ENCODE measurements at regions not wholly inside any gene's neighbourhood (a gene's known extent, or its start where the extent isn't known, plus 50 kb on each side); places are given as distances from the start of the nearest gene placed in this dataset.

DNA sequence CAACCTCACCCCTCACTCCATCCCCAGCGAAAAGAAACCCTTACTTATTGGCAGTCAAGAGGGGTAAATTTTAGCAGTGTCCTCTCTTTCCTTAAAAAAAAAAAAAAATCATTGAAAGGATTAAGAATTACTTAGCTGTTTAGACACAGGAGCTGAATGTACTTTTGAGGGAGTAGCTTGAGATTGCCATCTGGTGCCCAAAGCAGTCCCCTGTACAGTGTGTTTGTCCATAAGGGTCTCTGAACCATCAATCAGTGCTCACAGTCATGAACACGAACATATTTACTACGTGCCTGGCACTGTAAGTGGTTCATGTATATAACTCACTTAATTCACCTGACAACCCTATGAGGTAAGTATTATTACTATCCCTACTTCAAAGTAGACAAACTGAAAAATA lies 463.5 kb downstream of the RAP2B start:
- no peaks in the 10 kb centered on the region for H3K36me3 ChIP-seq (ENCODE audit: insufficient read depth)
- no peaks in the 10 kb centered on the region for H3K27me3 ChIP-seq (ENCODE audit: insufficient read depth, low read depth)
- no peak overlapping the region for H2AFZ ChIP-seq (ENCODE audit: low read depth)
- H3K4me3 ChIP-seq (IDR thresholded peaks at IDR 0.05; ENCODE audit: insufficient read depth, low read depth, low read length) = no peak overlapping the region
- no peaks in the 10 kb centered on the region for H4K20me1 ChIP-seq (ENCODE audit: insufficient read depth)
- H3K27ac ChIP-seq = no peak overlapping the region
- H3K4me1 ChIP-seq (ENCODE audit: low read depth, poor library complexity, severe bottlenecking) = peaks cover 15% of the 10 kb centered on the region
- H3K4me2 ChIP-seq = no peak overlapping the region
- no peak overlapping the region for H3K9ac ChIP-seq
- TF ChIP-seq, protein P1, sequence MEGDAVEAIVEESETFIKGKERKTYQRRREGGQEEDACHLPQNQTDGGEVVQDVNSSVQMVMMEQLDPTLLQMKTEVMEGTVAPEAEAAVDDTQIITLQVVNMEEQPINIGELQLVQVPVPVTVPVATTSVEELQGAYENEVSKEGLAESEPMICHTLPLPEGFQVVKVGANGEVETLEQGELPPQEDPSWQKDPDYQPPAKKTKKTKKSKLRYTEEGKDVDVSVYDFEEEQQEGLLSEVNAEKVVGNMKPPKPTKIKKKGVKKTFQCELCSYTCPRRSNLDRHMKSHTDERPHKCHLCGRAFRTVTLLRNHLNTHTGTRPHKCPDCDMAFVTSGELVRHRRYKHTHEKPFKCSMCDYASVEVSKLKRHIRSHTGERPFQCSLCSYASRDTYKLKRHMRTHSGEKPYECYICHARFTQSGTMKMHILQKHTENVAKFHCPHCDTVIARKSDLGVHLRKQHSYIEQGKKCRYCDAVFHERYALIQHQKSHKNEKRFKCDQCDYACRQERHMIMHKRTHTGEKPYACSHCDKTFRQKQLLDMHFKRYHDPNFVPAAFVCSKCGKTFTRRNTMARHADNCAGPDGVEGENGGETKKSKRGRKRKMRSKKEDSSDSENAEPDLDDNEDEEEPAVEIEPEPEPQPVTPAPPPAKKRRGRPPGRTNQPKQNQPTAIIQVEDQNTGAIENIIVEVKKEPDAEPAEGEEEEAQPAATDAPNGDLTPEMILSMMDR (conservative IDR thresholded peaks at IDR 0.05; ENCODE audit: low read depth, low read length) = no peak
- no peaks in the 10 kb centered on the region for H3K79me2 ChIP-seq (ENCODE audit: insufficient read depth, low read depth)

- Histone ChIP-seq H3K9ac (no peak overlapping the region), H3K4me2 (no peak overlapping the region), H3K4me3 (IDR thresholded peaks at IDR 0.05; ENCODE audit: insufficient read depth, low read depth, low read length) (no peak overlapping the region), H2AFZ (ENCODE audit: low read depth) (no peak overlapping the region), H3K79me2 (ENCODE audit: insufficient read depth, low read depth) (no peaks in the 10 kb centered on the region), H3K27ac (no peak overlapping the region), H3K27me3 (ENCODE audit: insufficient read depth, low read depth) (no peaks in the 10 kb centered on the region), H4K20me1 (ENCODE audit: insufficient read depth) (no peaks in the 10 kb centered on the region), H3K4me1 (ENCODE audit: low read depth, poor library complexity, severe bottlenecking) (peaks cover 15% of the 10 kb centered on the region), H3K36me3 (ENCODE audit: insufficient read depth) (no peaks in the 10 kb centered on the region)
- TF ChIP-seq, protein P1 (conservative IDR thresholded peaks at IDR 0.05; ENCODE audit: low read depth, low read length) = no peak
These were observed 464.1 kb downstream of the RAP2B start for GRCh38 chr3:153626158-153626557.

DNA sequence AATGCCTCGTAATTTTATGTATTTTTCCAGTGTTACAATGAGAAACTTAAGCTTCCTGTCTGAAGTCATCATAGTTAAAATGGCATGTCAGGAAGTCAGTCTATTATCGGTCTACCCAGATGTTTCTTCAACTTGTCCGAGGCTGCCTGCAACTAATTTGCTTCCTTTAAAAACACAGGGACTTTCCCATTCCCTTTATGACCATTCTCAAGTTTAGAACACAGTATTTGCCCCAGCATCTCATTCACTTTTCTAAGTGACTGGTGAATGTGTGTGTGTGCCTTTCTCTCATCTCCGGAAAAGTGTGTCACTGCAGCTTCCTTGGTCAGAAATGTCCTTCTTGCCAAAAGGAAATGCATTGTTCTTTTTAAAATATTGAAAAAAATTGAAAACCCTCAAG lies 466.6 kb downstream of the RAP2B start:
- Histone ChIP-seq H2AFZ (ENCODE audit: low read depth) (no peak overlapping the region), H3K79me2 (ENCODE audit: insufficient read depth, low read depth) (no peaks in the 10 kb centered on the region), H3K36me3 (ENCODE audit: insufficient read depth) (no peaks in the 10 kb centered on the region), H3K4me3 (IDR thresholded peaks at IDR 0.05; ENCODE audit: insufficient read depth, low read depth, low read length) (no peak overlapping the region), H4K20me1 (ENCODE audit: insufficient read depth) (no peaks in the 10 kb centered on the region), H3K27ac (no peak overlapping the region), H3K4me1 (ENCODE audit: low read depth, poor library complexity, severe bottlenecking) (no peaks in the 10 kb centered on the region), H3K27me3 (ENCODE audit: insufficient read depth, low read depth) (no peaks in the 10 kb centered on the region), H3K9ac (no peak overlapping the region), H3K4me2 (no peak overlapping the region)
- TF ChIP-seq, protein P1 (conservative IDR thresholded peaks at IDR 0.05; ENCODE audit: low read depth, low read length) = no peak

DNA sequence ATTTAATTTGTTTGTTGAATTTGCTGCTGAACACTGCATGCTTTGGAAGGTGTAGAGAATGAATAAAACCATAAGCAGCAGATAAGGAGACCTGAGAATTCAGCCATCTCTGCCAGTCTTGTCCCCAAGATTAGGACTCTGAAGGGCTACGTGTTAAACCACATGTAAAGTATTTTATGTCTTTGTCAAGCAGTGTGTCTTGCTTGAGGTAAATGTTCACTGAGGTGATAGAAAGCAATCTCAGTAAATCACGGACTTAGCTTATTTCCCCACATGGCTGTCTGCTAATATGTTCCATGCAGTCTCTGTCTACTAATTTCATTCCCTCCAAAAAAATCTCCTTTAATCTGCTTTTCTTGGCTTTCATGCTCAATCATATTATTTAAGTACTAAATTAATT lies 467.1 kb downstream of the RAP2B start:
- Histone ChIP-seq H3K4me2 (no peak overlapping the region), H3K79me2 (ENCODE audit: insufficient read depth, low read depth) (no peaks in the 10 kb centered on the region), H3K4me1 (ENCODE audit: low read depth, poor library complexity, severe bottlenecking) (no peaks in the 10 kb centered on the region), H3K36me3 (ENCODE audit: insufficient read depth) (no peaks in the 10 kb centered on the region), H3K4me3 (IDR thresholded peaks at IDR 0.05; ENCODE audit: insufficient read depth, low read depth, low read length) (no peak overlapping the region), H3K27ac (no peak overlapping the region), H3K9ac (no peak overlapping the region), H4K20me1 (ENCODE audit: insufficient read depth) (no peaks in the 10 kb centered on the region), H2AFZ (ENCODE audit: low read depth) (no peak overlapping the region), H3K27me3 (ENCODE audit: insufficient read depth, low read depth) (no peaks in the 10 kb centered on the region)
- TF ChIP-seq, protein P1 (conservative IDR thresholded peaks at IDR 0.05; ENCODE audit: low read depth, low read length) = no peak
